Amygdala (tissue), 56 donors: ENCODE measurements at regions not wholly inside any gene's neighbourhood (a gene's known extent, or its start where the extent isn't known, plus 50 kb on each side); places are given as distances from the start of the nearest gene placed in this dataset.
"Not testable (repeated sequence)": the region's sequence is repeated elsewhere in the genome, so short reads cannot be mapped to it uniquely, and the experiment has no call there.

Experiments
- DNase-seq, 56 donors: peaks; one replicate each; lab custom pipeline; 2025; lab: John Stamatoyannopoulos, UW

DNA sequence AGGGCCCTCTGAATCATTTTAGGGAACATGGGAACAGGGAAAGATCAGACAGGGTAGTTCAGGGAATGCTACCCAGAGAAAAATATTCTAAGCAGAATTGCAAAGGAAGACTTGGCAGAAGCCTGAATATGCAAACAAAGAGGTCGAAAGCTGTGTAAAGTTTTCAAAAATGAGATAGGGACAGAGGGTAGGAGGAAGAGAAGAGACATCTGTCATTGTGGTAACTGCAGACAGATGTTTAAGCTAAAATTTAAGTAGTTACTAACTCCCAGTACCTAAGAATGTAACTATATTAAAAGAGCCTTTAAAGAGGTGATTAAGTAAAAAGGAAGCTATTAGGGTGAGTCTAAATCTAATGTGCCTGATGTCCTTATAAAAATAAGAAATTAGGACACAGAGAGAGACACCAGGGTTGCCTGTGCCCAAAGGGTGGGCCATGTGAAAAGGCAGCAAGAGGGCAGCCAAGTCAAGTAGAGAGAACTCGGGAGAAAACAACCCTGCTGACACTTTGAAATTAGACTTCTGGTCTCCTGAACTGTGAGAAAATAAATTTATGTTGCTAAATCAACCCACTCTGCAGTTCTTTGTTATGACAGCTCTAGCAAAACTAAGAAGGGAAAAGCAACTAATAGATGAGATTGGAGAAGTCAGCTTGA, 1647.4 kb upstream of the C9orf72 start:
- no peak for DNase-seq

GRCh38 chr9:29228558-29228957, 1655.3 kb upstream of the C9orf72 start:
- DNase-seq, result no peak

DNA sequence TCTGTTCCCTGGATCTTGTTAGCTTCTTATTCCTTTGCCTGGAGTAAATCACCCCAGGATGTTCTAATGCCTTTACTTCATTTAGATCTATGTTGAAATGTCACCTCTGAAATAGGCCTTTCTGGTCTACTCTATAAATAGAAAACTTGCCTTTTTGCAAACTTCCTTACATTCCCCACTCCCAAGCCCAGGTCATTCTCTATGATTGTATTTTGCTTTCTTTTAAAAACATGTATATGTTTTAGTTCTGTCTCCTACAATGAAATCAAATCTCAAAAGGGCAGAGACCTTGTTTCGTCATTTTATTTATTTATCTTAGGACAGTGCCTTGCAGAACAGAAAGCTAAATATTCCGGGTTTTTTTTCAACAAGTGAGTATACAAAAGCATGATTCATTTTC, 1657.7 kb upstream of the C9orf72 start:
- DNase-seq, result no peak

DNA sequence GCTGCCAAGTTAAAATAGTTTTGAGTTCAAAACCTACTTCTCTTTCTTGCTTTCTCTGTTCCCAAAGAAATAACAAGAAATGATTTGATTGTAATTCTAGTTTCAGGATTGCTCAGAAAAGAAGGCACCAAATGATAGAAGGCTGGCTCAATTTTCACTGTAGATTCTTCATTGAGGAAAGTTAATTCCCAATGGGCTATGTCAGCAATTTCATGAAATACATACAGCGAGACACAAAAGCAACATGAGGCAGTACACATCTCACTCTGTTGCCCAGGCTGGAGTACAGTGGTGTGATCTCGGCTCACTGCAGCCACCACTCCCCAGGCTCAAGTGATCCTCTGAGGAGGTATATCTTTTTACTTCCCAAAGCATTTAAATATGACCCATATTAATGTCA, 1659.9 kb upstream of the C9orf72 start:
- no peak for DNase-seq

DNA sequence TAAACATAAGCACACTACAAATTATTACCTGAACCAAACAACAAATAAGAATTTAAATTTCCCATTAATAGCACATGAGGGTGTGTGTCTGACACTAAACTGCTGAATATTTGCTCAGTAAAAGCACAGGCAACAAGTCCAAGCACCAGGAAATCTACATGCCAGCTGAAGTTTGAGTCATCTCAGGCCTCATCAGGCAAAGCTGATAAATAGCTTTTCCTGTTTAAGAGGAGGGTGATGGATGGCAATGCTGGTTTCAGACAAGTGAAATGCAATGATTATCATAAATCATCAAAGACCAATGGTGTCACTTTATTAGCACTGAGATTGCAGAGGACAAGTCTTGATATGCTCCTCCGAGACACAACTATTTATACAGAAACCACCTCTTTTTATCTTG, 1668.0 kb upstream of the C9orf72 start:
- DNase-seq, result no peak

DNA sequence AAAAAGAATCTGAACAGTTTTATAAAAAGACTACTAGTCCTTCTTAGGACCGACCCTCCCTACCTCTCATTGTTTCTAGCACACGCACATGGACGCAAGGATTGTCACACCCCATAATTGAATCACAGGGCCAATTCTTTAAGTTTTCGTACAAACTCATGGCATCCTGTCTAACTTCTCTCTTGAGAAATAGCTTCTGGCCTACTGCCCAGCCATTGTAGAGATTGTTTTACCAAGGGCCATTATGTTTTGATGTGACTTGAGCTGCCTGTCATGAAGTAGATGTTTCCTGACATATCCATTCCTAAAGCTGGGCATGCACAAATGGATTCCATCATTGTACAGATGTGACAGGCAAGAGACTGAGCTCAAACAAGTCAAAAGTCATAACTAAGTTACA, 1672.1 kb upstream of the C9orf72 start:
- no peak for DNase-seq

- not testable (repeated sequence) for DNase-seq
These were observed 1697.1 kb upstream of the C9orf72 start for GRCh38 chr9:29270400-29270799.

- DNase-seq, result no peak
These were observed 1708.8 kb upstream of the C9orf72 start for GRCh38 chr9:29282121-29282520.

GRCh38 chr9:29285818-29286217, 1712.5 kb upstream of the C9orf72 start:
- no peak for DNase-seq

DNA sequence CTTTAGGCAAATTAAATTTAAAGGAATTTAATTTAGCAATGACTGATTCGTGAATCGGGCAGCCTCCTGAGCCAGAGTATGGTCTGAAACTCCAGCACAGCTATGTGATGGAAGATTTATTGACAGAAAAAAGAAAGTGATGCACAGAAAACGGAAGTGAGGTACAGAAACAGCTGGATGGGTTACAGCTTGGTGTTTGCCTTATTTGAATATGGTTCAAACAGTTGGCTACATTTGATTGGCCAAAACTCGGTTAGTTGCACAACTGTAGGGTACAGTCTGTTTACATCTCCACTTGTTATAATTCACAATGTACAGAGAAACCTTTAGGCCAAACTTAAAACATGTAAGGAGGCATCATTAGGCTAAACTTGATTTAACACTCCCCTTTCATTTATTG, 1716.1 kb upstream of the C9orf72 start:
- DNase-seq, result no peak

- DNase-seq, result no peak
These were observed 1717.2 kb upstream of the C9orf72 start for GRCh38 chr9:29290516-29290915.

DNA sequence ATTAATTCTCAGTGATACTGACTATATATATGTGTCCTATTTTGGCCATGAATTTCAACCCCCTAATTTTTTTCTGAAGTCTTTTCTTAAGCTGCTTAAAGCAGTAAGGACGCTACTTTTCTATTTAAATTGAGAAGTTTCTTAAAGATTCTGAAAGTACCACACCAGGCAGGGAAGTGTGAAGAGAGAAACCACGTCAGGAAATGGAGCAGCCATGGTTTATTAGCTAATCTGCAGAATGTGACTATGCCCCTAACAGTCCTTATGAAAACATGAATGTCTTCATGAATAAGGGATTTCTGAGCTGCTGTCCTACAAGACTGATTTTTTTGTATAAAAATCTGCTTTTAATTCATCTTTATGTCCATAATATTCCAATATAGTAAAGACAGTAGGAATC, 1724.3 kb upstream of the C9orf72 start:
- DNase-seq, result no peak

DNA sequence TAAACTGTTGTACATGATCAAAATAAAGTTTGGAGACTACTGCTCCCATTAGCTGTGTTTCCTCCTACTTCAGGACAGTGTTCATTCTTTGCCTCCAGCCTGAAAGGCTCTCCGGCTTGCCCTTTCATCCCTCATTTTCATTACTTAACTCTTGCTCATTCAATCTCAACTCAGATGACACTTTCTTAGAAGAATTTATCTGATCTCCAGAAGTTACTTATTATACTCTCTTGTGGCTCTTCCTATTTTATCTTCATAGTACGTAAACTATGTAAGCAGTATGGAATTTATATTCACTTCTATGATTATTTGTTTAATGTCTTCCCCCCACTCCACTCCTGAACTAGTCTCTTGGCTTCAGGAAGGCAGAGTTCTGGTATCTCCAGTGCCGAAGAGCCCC, 1737.9 kb upstream of the C9orf72 start:
- DNase-seq, result no peak

- no peak for DNase-seq
These were observed 1739.0 kb upstream of the C9orf72 start for GRCh38 chr9:29312327-29312726.

- DNase-seq, result no peak
These were observed 1746.6 kb upstream of the C9orf72 start for GRCh38 chr9:29319736-29320513.

GRCh38 chr9:29322240-29322639, 1749.0 kb upstream of the C9orf72 start:
- no peak for DNase-seq

DNA sequence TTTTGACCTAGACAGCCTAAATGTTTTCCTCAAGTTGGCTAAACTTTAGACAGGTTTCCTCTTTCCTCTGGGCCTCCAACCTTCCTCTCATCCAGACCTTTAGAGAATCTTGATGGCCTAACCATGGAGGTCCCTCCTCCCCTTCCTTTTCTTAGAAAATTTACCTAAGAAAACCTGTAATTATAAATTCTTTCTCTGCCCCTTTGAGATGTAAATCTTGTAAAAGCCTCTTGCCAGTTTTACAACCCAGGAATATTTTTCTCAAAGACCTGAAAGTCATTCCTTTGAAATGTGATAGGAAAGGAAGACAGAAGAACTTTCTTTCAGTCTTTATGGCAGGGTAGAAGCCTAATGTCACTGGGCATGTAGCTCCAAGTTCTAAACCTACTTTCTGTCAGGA, 1752.6 kb upstream of the C9orf72 start:
- DNase-seq, result no peak

DNA sequence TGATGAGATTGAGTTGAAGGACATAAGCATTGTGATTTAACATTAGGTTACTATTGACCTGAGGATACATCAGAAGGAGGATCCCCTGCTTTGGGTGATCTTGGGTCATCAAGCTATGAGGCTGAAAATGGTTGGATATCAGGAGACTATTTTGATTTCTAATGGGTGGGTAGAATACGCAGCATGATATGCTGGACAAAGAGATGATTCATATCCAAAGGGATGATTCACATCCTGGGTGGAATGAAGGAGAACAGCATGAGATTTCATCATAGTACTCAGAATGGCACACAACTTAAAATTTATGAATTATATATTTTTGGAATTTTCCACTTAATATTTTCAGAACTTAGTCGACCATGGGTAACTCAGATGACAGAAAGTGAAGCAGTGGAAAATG, 1759.5 kb upstream of the C9orf72 start:
- no peak for DNase-seq

DNA sequence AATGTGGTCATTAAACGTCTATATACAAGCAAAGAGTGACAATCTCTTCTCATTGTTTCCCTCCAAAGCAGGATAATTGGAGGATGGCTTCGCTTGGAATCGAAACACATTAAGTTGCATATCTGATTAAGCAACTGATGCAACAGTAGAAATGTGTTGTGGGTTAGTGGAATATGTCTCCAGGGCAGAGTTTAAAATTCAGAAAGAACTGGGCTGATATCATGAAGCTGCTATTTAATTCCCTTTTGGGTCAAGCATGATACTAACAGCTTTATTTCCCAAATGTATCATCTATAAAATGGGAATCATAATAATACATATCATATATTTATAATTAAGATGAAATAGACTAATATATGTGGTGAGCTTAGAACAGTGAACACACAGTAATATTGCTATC, 1763.0 kb upstream of the C9orf72 start:
- DNase-seq, result no peak

- DNase-seq, result no peak
These were observed 1766.1 kb upstream of the C9orf72 start for GRCh38 chr9:29339387-29339786.

DNA sequence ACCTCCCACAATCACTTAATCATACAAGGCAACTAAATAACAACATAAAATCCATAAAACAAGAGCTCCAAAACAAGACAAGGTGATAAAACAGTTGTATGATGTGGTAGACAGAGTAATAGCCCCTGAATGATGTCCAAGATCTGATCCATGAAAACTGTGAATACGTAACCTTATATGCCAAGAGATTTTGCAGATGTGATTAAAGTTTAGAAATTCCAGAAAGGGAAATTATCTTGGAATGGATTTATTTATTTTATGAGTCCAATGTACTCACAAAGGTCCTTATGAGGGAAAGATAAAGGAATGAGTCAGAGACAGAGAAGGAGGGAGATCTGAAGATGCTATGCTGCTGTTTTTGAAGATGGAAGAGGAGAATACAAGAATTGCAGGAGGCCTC, 1775.7 kb upstream of the C9orf72 start:
- DNase-seq, result no peak

- DNase-seq, result no peak
These were observed 1816.1 kb upstream of the C9orf72 start for GRCh38 chr9:29389421-29389820.
